ENCODE measurements at regions not wholly inside any gene's neighbourhood (a gene's known extent, or its start where the extent isn't known, plus 50 kb on each side); places are given as distances from the start of the nearest gene placed in this dataset.
"Not testable (repeated sequence)": the region's sequence is repeated elsewhere in the genome, so short reads cannot be mapped to it uniquely, and the experiment has no call there.

- Histone ChIP-seq H3K9ac (ENCODE audit: insufficient read length) (no peak overlapping the region), H3K36me3 (ENCODE audit: insufficient read depth, low read length) (no peaks in the 10 kb centered on the region), H3K4me3 (no peak overlapping the region), H3K27ac (no peak overlapping the region), H3K9me3 (ENCODE audit: low read depth, low read length) (no peaks in the 10 kb centered on the region)
- DNase-seq (ENCODE audit: low read depth, low spot score): no peak
- TF ChIP-seq EZH2 (IDR thresholded peaks at IDR 0.05) (no peak), POLR2AphosphoS5 (IDR thresholded peaks at IDR 0.05; ENCODE audit: borderline replicate concordance, low read depth, low read length) (no peak), FOXP2 (optimal IDR thresholded peaks at IDR 0.05; ENCODE audit: control extremely low read depth, extremely low read length, insufficient read depth) (no peak)
Observed at GRCh38 chr5:124512952-124513632, 233.3 kb downstream of the ZNF608 start.

GRCh38 chr5:124512236-124512635 lies 234.2 kb downstream of the ZNF608 start:
- Histone ChIP-seq H3K27ac (no peak overlapping the region), H3K36me3 (ENCODE audit: insufficient read depth, low read length) (no peaks in the 10 kb centered on the region), H3K9ac (ENCODE audit: insufficient read length) (no peak overlapping the region), H3K9me3 (ENCODE audit: low read depth, low read length) (no peaks in the 10 kb centered on the region), H3K4me3 (no peak overlapping the region)
- TF ChIP-seq FOXP2 (optimal IDR thresholded peaks at IDR 0.05; ENCODE audit: control extremely low read depth, extremely low read length, insufficient read depth) (no peak), POLR2AphosphoS5 (IDR thresholded peaks at IDR 0.05; ENCODE audit: borderline replicate concordance, low read depth, low read length) (no peak), EZH2 (IDR thresholded peaks at IDR 0.05) (no peak)
- DNase-seq (ENCODE audit: low read depth, low spot score): no peak

- no peak for DNase-seq (ENCODE audit: low read depth, low spot score)
- Histone ChIP-seq H3K36me3 (ENCODE audit: insufficient read depth, low read length) (no peaks in the 10 kb centered on the region), H3K4me3 (no peak overlapping the region), H3K9ac (ENCODE audit: insufficient read length) (no peak overlapping the region), H3K9me3 (ENCODE audit: low read depth, low read length) (no peaks in the 10 kb centered on the region), H3K27ac (no peak overlapping the region)
- TF ChIP-seq FOXP2 (optimal IDR thresholded peaks at IDR 0.05; ENCODE audit: control extremely low read depth, extremely low read length, insufficient read depth) (no peak), EZH2 (IDR thresholded peaks at IDR 0.05) (no peak), POLR2AphosphoS5 (IDR thresholded peaks at IDR 0.05; ENCODE audit: borderline replicate concordance, low read depth, low read length) (no peak)
Observed at GRCh38 chr5:124511791-124512190, 234.6 kb downstream of the ZNF608 start.

- no peaks in the 10 kb centered on the region for H3K9me3 ChIP-seq (ENCODE audit: low read depth, low read length)
- H3K27ac ChIP-seq: no peak overlapping the region
- no peak overlapping the region for H3K9ac ChIP-seq (ENCODE audit: insufficient read length)
- DNase-seq (ENCODE audit: low read depth, low spot score): no peak
- no peak for TF ChIP-seq EZH2 (IDR thresholded peaks at IDR 0.05)
- no peak for TF ChIP-seq FOXP2 (optimal IDR thresholded peaks at IDR 0.05; ENCODE audit: control extremely low read depth, extremely low read length, insufficient read depth)
- TF ChIP-seq POLR2AphosphoS5 (IDR thresholded peaks at IDR 0.05; ENCODE audit: borderline replicate concordance, low read depth, low read length): no peak
- H3K4me3 ChIP-seq: no peak overlapping the region
- no peaks in the 10 kb centered on the region for H3K36me3 ChIP-seq (ENCODE audit: insufficient read depth, low read length)
Observed at GRCh38 chr5:124507688-124508087, 238.8 kb downstream of the ZNF608 start.

GRCh38 chr5:124504081-124504916 lies 242.1 kb downstream of the ZNF608 start:
- H3K9me3 ChIP-seq (ENCODE audit: low read depth, low read length): no peaks in the 10 kb centered on the region
- H3K9ac ChIP-seq (ENCODE audit: insufficient read length): no peak overlapping the region
- no peak for TF ChIP-seq EZH2 (IDR thresholded peaks at IDR 0.05)
- no peak overlapping the region for H3K27ac ChIP-seq
- H3K4me3 ChIP-seq: no peak overlapping the region
- no peaks in the 10 kb centered on the region for H3K36me3 ChIP-seq (ENCODE audit: insufficient read depth, low read length)
- no peak for DNase-seq (ENCODE audit: low read depth, low spot score)

GRCh38 chr5:124502551-124502950 lies 243.9 kb downstream of the ZNF608 start:
- DNase-seq (ENCODE audit: low read depth, low spot score): no peak
- H3K27ac ChIP-seq: no peak overlapping the region
- H3K4me3 ChIP-seq: no peak overlapping the region
- no peaks in the 10 kb centered on the region for H3K9me3 ChIP-seq (ENCODE audit: low read depth, low read length)
- no peak overlapping the region for H3K9ac ChIP-seq (ENCODE audit: insufficient read length)
- TF ChIP-seq FOXP2 (optimal IDR thresholded peaks at IDR 0.05; ENCODE audit: control extremely low read depth, extremely low read length, insufficient read depth) (no peak), POLR2AphosphoS5 (IDR thresholded peaks at IDR 0.05; ENCODE audit: borderline replicate concordance, low read depth, low read length) (no peak), EZH2 (IDR thresholded peaks at IDR 0.05) (no peak)
- no peaks in the 10 kb centered on the region for H3K36me3 ChIP-seq (ENCODE audit: insufficient read depth, low read length)

- not testable (repeated sequence) for H3K9ac ChIP-seq (ENCODE audit: insufficient read length); H3K36me3 ChIP-seq (ENCODE audit: insufficient read depth, low read length); H3K4me3 ChIP-seq; H3K9me3 ChIP-seq (ENCODE audit: low read depth, low read length); H3K27ac ChIP-seq; DNase-seq (ENCODE audit: low read depth, low spot score)
Observed at GRCh38 chr5:124499818-124500217, 246.6 kb downstream of the ZNF608 start.

GRCh38 chr5:124496968-124497367 lies 249.5 kb downstream of the ZNF608 start:
- not testable (repeated sequence) for H3K4me3 ChIP-seq; H3K9me3 ChIP-seq (ENCODE audit: low read depth, low read length); DNase-seq (ENCODE audit: low read depth, low spot score); H3K36me3 ChIP-seq (ENCODE audit: insufficient read depth, low read length); H3K27ac ChIP-seq; H3K9ac ChIP-seq (ENCODE audit: insufficient read length)

- Histone ChIP-seq H3K9ac (ENCODE audit: insufficient read length) (no peak overlapping the region), H3K4me3 (no peak overlapping the region), H3K9me3 (ENCODE audit: low read depth, low read length) (no peaks in the 10 kb centered on the region), H3K36me3 (ENCODE audit: insufficient read depth, low read length) (no peaks in the 10 kb centered on the region), H3K27ac (no peak overlapping the region)
- TF ChIP-seq POLR2AphosphoS5 (IDR thresholded peaks at IDR 0.05; ENCODE audit: borderline replicate concordance, low read depth, low read length) (no peak), FOXP2 (optimal IDR thresholded peaks at IDR 0.05; ENCODE audit: control extremely low read depth, extremely low read length, insufficient read depth) (no peak), EZH2 (IDR thresholded peaks at IDR 0.05) (no peak)
- no peak for DNase-seq (ENCODE audit: low read depth, low spot score)
Observed at GRCh38 chr5:124494540-124495116, 251.8 kb downstream of the ZNF608 start.
